ENCODE measurements at regions not wholly inside any gene's neighbourhood (a gene's known extent, or its start where the extent isn't known, plus 50 kb on each side); places are given as distances from the start of the nearest gene placed in this dataset.

DNA sequence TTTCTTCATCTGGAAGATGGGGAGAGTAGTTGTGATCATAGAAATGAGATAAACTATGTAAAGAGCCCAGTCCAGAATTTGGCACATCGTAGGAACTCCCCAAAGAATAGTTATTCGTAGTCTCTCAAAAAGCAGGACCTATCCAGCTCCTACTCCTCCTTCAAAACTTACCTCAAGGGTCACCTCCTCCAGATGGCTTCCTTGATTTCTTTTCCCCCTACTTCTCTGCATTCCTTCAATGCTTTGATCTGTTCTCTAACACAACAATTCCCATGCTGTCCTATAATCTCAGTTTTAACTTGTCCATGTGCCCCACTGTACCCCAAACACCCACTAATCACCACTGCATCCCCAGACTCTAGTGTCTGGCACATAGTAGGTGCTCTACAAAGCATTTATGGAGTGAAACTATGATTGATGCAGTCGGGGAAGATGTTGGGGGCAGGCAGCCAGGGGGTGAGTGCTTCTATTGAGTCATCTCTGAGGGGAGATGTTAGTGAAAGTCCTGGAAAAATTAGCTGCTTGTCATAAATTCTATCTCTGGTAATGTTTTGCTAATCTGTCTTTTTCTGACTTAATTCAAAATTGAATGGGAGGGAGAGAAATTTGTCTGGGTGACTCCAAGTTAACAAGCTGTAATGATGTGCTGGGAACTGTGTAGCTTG, 181.3 kb upstream of the KCNG1 start:
- DNase-seq (ENCODE audit: insufficient read length, low spot score) (no peak), FAIRE-seq (no peak)
- no peak for TF ChIP-seq POLR2AphosphoS5 (IDR thresholded peaks at IDR 0.05; ENCODE audit: low read depth, low read length)
- TF ChIP-seq POU2F2 (IDR thresholded peaks at IDR 0.05; ENCODE audit: low read depth, low read length), result no peak
- TF ChIP-seq PAX5 (IDR thresholded peaks at IDR 0.05; ENCODE audit: insufficient read depth, low read length, severe bottlenecking), result no peak
- TF ChIP-seq TAF1 (IDR thresholded peaks at IDR 0.05; ENCODE audit: low read depth, low read length), result no peak
- no peak for TF ChIP-seq SPI1 (IDR thresholded peaks at IDR 0.05; ENCODE audit: low read depth, low read length)
- no peak for TF ChIP-seq POLR2A (IDR thresholded peaks at IDR 0.05; ENCODE audit: low read depth, low read length)

- FAIRE-seq (no peak), DNase-seq (ENCODE audit: insufficient read length, low spot score) (no peak)
Measured at GRCh38 chr20:51202304-51202703, 179.4 kb upstream of the KCNG1 start.

GRCh38 chr20:51199920-51200319, 177.0 kb upstream of the KCNG1 start:
- FAIRE-seq, result no peak
- no peak for TF ChIP-seq PAX5 (IDR thresholded peaks at IDR 0.05; ENCODE audit: insufficient read depth, low read length, severe bottlenecking)
- TF ChIP-seq POU2F2 (IDR thresholded peaks at IDR 0.05; ENCODE audit: low read depth, low read length), result no peak
- no peak for TF ChIP-seq SPI1 (IDR thresholded peaks at IDR 0.05; ENCODE audit: low read depth, low read length)
- TF ChIP-seq TAF1 (IDR thresholded peaks at IDR 0.05; ENCODE audit: low read depth, low read length), result no peak
- no peak for TF ChIP-seq POLR2A (IDR thresholded peaks at IDR 0.05; ENCODE audit: low read depth, low read length)
- no peak for TF ChIP-seq POLR2AphosphoS5 (IDR thresholded peaks at IDR 0.05; ENCODE audit: low read depth, low read length)
- DNase-seq (ENCODE audit: insufficient read length, low spot score), result no peak

More at GRCh38 chr20:51202304-51202703, 179.4 kb upstream of the KCNG1 start:
- TF ChIP-seq TAF1 (IDR thresholded peaks at IDR 0.05; ENCODE audit: low read depth, low read length), result no peak
- no peak for TF ChIP-seq PAX5 (IDR thresholded peaks at IDR 0.05; ENCODE audit: insufficient read depth, low read length, severe bottlenecking)
- TF ChIP-seq POLR2A (IDR thresholded peaks at IDR 0.05; ENCODE audit: low read depth, low read length), result no peak
- no peak for TF ChIP-seq POLR2AphosphoS5 (IDR thresholded peaks at IDR 0.05; ENCODE audit: low read depth, low read length)
- TF ChIP-seq SPI1 (IDR thresholded peaks at IDR 0.05; ENCODE audit: low read depth, low read length), result no peak
- no peak for TF ChIP-seq POU2F2 (IDR thresholded peaks at IDR 0.05; ENCODE audit: low read depth, low read length)

DNA sequence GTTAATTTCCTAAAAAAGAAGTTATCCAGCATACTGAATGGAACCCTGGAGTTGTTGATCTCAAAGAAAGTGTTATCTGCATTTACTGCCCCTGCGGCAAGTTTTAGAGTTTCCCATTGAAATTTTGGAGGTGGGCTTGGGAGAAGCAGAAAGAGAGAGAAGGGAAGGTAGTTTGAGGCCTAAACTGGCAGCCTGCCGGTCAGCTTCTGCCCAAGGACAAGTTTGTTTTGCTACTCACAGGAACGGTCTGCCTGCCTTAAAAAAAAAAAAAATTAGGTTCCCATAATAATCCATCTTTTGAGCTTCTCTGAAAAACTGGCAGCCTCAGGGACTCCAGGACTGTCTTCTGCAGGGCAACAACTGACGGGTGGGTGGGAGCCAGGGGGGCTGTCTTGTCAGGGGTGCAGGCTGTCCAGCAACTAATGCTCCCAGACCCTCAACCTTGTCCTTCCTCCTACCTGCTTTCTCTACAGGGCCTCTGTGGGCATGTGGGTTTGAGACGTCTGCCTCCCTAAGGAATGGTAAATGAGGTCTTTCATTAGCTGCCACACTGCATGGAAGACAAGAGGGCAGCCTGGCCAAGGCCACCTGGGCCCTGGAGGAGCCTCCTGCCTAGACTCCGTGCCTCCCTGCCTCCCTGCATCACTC, 176.1 kb upstream of the KCNG1 start:
- DNase-seq (ENCODE audit: insufficient read length, low spot score) (no peak), FAIRE-seq (no peak)
- TF ChIP-seq POLR2A (IDR thresholded peaks at IDR 0.05; ENCODE audit: low read depth, low read length) (no peak), PAX5 (IDR thresholded peaks at IDR 0.05; ENCODE audit: insufficient read depth, low read length, severe bottlenecking) (no peak), POU2F2 (IDR thresholded peaks at IDR 0.05; ENCODE audit: low read depth, low read length) (no peak), SPI1 (IDR thresholded peaks at IDR 0.05; ENCODE audit: low read depth, low read length) (no peak), POLR2AphosphoS5 (IDR thresholded peaks at IDR 0.05; ENCODE audit: low read depth, low read length) (no peak), TAF1 (IDR thresholded peaks at IDR 0.05; ENCODE audit: low read depth, low read length) (no peak)

DNA sequence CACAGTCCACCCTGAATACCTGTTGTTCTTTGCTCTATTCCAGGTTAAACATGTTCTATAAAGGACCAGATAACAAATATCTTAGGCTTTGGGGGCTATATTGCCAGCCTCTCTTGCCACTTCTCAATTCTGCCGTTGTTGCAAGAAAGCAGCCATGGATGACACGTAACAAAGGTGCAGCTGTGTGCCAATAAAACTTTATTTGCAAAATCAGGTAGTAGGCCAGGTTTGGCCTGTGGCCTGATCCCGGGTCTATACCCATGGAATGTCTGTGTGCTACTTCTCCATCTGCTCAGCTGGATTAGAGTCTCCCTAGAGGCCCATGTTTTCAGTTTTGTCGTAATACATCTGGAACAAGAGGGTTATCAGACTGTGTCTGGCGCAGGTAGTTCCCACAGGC, 175.3 kb upstream of the KCNG1 start:
- DNase-seq (ENCODE audit: insufficient read length, low spot score) (no peak), FAIRE-seq (no peak)
- TF ChIP-seq SPI1 (IDR thresholded peaks at IDR 0.05; ENCODE audit: low read depth, low read length), result no peak
- TF ChIP-seq POU2F2 (IDR thresholded peaks at IDR 0.05; ENCODE audit: low read depth, low read length), result no peak
- TF ChIP-seq POLR2A (IDR thresholded peaks at IDR 0.05; ENCODE audit: low read depth, low read length), result no peak
- no peak for TF ChIP-seq TAF1 (IDR thresholded peaks at IDR 0.05; ENCODE audit: low read depth, low read length)

GRCh38 chr20:51196991-51197651, 174.2 kb upstream of the KCNG1 start:
- TF ChIP-seq POLR2AphosphoS5 (IDR thresholded peaks at IDR 0.05; ENCODE audit: low read depth, low read length) (no peak), POLR2A (IDR thresholded peaks at IDR 0.05; ENCODE audit: low read depth, low read length) (no peak), SPI1 (IDR thresholded peaks at IDR 0.05; ENCODE audit: low read depth, low read length) (no peak), POU2F2 (IDR thresholded peaks at IDR 0.05; ENCODE audit: low read depth, low read length) (no peak), TAF1 (IDR thresholded peaks at IDR 0.05; ENCODE audit: low read depth, low read length) (no peak), PAX5 (IDR thresholded peaks at IDR 0.05; ENCODE audit: insufficient read depth, low read length, severe bottlenecking) (no peak)
- no peak for FAIRE-seq
- DNase-seq (ENCODE audit: insufficient read length, low spot score), result no peak

DNA sequence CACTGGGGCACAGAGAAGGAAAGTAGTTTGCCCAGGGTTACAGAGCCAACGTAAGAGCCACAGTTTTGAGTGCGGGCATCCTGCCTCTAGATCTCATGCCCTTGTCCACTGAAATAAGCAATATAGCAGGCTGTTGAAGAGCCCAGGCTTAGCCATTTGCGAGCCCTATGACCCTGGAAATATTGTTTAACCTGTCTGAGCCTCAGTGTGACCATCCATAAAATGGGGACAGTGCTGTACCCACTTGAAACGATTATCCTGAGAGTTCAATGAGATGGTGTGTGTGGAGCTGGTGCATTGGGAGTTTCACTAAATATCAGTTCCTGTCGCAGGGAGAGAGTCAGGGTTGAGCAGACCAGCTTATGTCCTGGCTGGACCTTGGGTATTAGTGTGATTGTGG, 173.1 kb upstream of the KCNG1 start:
- TF ChIP-seq POLR2AphosphoS5 (IDR thresholded peaks at IDR 0.05; ENCODE audit: low read depth, low read length), result no peak
- TF ChIP-seq POLR2A (IDR thresholded peaks at IDR 0.05; ENCODE audit: low read depth, low read length), result no peak
- FAIRE-seq (no peak), DNase-seq (ENCODE audit: insufficient read length, low spot score) (no peak)

DNA sequence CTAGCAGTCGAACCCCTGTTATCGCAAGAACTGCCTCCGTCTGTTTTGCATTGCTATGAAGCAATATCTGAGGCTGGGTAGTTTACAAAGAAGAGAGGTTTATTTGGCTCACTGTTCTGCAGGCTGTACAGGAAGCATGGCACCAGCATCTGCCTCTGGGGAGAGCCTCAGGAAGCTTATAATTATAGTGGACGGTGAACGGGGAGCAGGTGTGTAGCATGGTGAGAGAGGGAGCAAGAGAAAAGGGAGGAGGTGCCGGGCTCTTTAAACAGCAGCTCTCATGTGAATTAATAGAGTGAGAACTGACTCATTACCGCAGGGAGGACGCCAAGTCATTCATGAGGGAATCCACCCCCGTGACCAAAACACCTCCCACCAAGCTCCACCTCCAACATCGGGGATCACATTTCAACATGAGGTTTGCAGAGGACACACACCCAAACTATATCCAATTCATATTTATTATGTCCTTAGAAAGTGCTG, 172.6 kb upstream of the KCNG1 start:
- no peak for TF ChIP-seq POU2F2 (IDR thresholded peaks at IDR 0.05; ENCODE audit: low read depth, low read length)
- no peak for FAIRE-seq
- no peak for DNase-seq (ENCODE audit: insufficient read length, low spot score)

DNA sequence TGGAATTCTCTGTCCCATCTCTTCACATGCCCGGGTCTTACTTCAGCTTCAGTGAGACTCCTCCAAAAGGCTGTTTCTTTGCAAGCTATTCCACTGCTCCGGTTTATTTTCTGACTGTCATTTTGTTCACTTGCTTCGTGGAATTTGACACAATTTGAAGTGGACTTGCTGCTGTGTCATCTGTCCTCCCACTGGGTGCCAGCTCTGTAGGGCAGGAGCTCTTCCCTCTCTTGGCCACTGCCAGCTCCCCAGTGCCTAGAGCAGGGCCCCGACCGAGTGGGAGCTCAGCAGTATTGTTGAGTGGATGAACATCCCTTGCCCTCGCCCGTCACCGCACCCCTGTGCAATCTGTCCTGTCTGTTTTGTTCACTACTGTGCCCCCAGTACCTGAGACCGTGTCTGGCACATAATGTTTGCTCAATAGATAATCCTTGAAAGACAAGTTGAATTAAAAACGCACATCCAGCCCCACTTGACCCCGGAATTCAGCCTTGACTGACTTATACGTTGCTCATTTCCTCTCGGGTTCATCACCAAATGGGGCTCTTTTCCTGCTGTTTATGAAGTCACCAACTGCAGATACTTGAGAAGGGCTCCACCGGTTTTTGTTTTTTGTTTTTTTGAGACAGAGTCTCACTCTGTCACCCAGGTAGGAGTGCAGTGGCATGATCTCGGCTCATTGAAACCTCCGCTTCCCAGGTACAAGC, 170.3 kb upstream of the KCNG1 start:
- DNase-seq (ENCODE audit: insufficient read length, low spot score) (no peak), FAIRE-seq (no peak)

More for the DNA sequence above, 170.3 kb upstream of the KCNG1 start:
- TF ChIP-seq SPI1 (IDR thresholded peaks at IDR 0.05; ENCODE audit: low read depth, low read length), result no peak
- TF ChIP-seq TAF1 (IDR thresholded peaks at IDR 0.05; ENCODE audit: low read depth, low read length), result no peak
- TF ChIP-seq POLR2A (IDR thresholded peaks at IDR 0.05; ENCODE audit: low read depth, low read length), result no peak
- TF ChIP-seq POLR2AphosphoS5 (IDR thresholded peaks at IDR 0.05; ENCODE audit: low read depth, low read length), result no peak
- no peak for TF ChIP-seq POU2F2 (IDR thresholded peaks at IDR 0.05; ENCODE audit: low read depth, low read length)
- TF ChIP-seq PAX5 (IDR thresholded peaks at IDR 0.05; ENCODE audit: insufficient read depth, low read length, severe bottlenecking), result no peak
